ENCODE measurements at regions not wholly inside any gene's neighbourhood (a gene's known extent, or its start where the extent isn't known, plus 50 kb on each side); places are given as distances from the start of the nearest gene placed in this dataset.

- TF ChIP-seq SIN3A (IDR thresholded peaks at IDR 0.05; ENCODE audit: borderline replicate concordance, low read depth, low read length) (no peak), CTCF (IDR thresholded peaks at IDR 0.05) (no peak), EP300 (IDR thresholded peaks at IDR 0.05; ENCODE audit: borderline replicate concordance in 1 of 2, low read depth in 1 of 2, low read length in 1 of 2) (no peak), POLR2AphosphoS5 (IDR thresholded peaks at IDR 0.05; ENCODE audit: low read depth, low read length) (no peak), SMC3 (IDR thresholded peaks at IDR 0.05; ENCODE audit: low read depth, low read length) (no peak), REST (IDR thresholded peaks at IDR 0.05; ENCODE audit: low read depth, low read length) (no peak), TCF12 (IDR thresholded peaks at IDR 0.05) (no peak), USF2 (IDR thresholded peaks at IDR 0.05; ENCODE audit: borderline replicate concordance, low read depth, low read length) (no peak)
Measured at GRCh38 chr2:217661378-217661777, 341.4 kb downstream of the TNS1 start.
